Psoas muscle (tissue), 7 donors: ENCODE measurements at regions not wholly inside any gene's neighbourhood (a gene's known extent, or its start where the extent isn't known, plus 50 kb on each side); places are given as distances from the start of the nearest gene placed in this dataset.

Experiments
- ATAC-seq, 4 donors: fragments of 200-7000 bp; cut with Tn5 transposase; one replicate each; pipeline ENCODE4 v1.9.1; 2020; ENCODE audit warnings: moderate library complexity in 3 of 4, mild to moderate bottlenecking in 2 of 4
- DNase-seq, 2 donors: peaks; one replicate each; pipeline ENCODE4 v3.0.0-alpha.2; 2020
- H3K27ac ChIP-seq: fragments of 200-600 bp; one replicate; pipeline ENCODE4 v1.8.0; 2022
- H3K27me3 ChIP-seq, 3 donors: fragments of 200-600 bp in 1 of 3; one replicate each; pipeline versions ENCODE4 v1.6.1 to v1.8.0; 2013 to 2022; ENCODE audit warnings: low read length in 2 of 3, mild to moderate bottlenecking in 2 of 3, moderate library complexity in 1 of 3; ENCODE audit not compliant: insufficient read depth in 3 of 3
- H3K36me3 ChIP-seq, 2 donors: fragments of 200-600 bp in 1 of 2; one replicate each; pipeline versions ENCODE4 v1.6.1 to v1.8.0; 2013 to 2022; ENCODE audit warnings: low read depth in 1 of 2, mild to moderate bottlenecking in 1 of 2, moderate library complexity in 1 of 2; ENCODE audit not compliant: insufficient read depth in 1 of 2
- H3K4me1 ChIP-seq: fragments of 200-600 bp; one replicate; pipeline ENCODE4 v1.8.0; 2022
- H3K4me3 ChIP-seq: fragments of 200-600 bp; one replicate; pipeline ENCODE4 v1.8.0; 2022; ENCODE audit warnings: mild to moderate bottlenecking
- H3K9me3 ChIP-seq: fragments of 200-600 bp; one replicate; pipeline ENCODE4 v1.8.0; 2022
- WGBS, 3 donors: extraction: QIAGEN DNeasy Blood & Tissue Kit; methylation state at CpG; one replicate each; pipeline versions ENCODE4 v1.1.6 to v1.1.7; 2013; 5-methylcytosine and 5-hydroxymethylcytosine counted together
- intact Hi-C, 2 donors: fragments of 100-400 bp; cut with DNase I; formaldehyde crosslinking; loops; one replicate each; pipeline versions ENCODE4 v1.11.0 to v1.14.2; 2022
- TF ChIP-seq, protein P1 (sequence below): fragments of 200-600 bp; IDR thresholded peaks from one replicate; pipeline ENCODE4 v1.8.0; 2022; ENCODE audit warnings: antibody characterized with exemption
- donor health status: healthy with polysubstance abuse.
- donor health status: DM: no; HTN: no; CAD: no; lungs with moderate emphysema.
- donor health status: Bipolar disorder and iron deficiency.
- donor health status: healthy.
- donor health status: DM: yes; HTN: yes; CAD: no.
- donor health status: DM: no; HTN: no; CAD: no.
- donor health status: DM: yes; HTN: yes; CAD: no.

DNA sequence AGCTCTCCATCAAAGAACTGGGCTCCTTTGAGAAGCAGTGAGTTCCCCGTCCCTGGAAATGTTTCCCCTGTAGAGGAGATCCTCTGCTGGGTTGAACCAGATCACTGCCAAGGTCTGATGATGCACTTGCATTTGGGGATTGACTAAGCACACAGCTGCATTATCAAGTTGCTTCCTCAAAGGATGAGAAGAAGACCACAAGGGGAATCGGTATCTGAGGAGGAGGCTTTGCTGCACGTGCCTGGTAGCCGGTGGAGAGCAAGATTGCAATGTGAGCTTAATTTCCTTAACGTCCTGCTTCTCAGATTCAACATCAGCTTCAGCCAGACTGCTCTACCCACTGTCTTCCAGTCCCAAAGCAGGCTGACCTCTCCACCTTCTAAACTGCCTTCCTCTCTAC, 128.8 kb upstream of the STMND1 start:
- WGBS, 3 donors, result 62 to 66% (median 65%) methylated on average over 5 of the region's 5 CpGs
- Histone ChIP-seq H3K27ac (no peak overlapping the region), H3K4me3 (no peak overlapping the region), H3K27me3 (peaks cover 0 to 11% (median 5%) of the 10 kb centered on the region in 3 donors), H3K36me3 (no peaks in the 10 kb centered on the region), H3K9me3 (no peaks in the 10 kb centered on the region), H3K4me1 (no peaks in the 10 kb centered on the region)
- intact Hi-C loops, result no loop called here
- TF ChIP-seq, protein P1, sequence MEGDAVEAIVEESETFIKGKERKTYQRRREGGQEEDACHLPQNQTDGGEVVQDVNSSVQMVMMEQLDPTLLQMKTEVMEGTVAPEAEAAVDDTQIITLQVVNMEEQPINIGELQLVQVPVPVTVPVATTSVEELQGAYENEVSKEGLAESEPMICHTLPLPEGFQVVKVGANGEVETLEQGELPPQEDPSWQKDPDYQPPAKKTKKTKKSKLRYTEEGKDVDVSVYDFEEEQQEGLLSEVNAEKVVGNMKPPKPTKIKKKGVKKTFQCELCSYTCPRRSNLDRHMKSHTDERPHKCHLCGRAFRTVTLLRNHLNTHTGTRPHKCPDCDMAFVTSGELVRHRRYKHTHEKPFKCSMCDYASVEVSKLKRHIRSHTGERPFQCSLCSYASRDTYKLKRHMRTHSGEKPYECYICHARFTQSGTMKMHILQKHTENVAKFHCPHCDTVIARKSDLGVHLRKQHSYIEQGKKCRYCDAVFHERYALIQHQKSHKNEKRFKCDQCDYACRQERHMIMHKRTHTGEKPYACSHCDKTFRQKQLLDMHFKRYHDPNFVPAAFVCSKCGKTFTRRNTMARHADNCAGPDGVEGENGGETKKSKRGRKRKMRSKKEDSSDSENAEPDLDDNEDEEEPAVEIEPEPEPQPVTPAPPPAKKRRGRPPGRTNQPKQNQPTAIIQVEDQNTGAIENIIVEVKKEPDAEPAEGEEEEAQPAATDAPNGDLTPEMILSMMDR, result no peak
- ATAC-seq (no peak), DNase-seq (no peak)

DNA sequence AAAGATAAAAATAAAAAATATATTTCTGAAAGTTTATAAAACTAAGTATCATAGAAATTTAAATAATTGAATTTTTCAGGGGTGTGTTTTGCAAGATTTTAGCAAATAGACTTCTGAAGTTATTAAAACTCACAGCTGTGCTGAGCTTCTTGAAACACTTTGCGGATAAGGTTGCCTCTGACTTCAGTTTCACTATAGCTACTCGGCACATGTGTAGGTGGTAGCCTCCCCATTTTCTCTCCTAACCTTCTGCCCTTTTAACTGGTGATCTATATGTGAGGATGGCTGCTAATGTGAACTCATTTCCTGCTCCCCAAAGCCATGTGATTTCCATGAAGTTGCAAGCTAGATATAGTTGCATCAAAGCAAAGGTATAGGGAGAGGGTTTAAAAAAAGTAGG, 129.3 kb upstream of the STMND1 start:
- no peak for ATAC-seq
- no peak overlapping the region for H3K27ac ChIP-seq
- H3K4me1 ChIP-seq, result no peaks in the 10 kb centered on the region
- H3K36me3 ChIP-seq, result no peaks in the 10 kb centered on the region
- H3K27me3 ChIP-seq, result peaks cover 0 to 11% (median 5%) of the 10 kb centered on the region in 3 donors
- 91 to 96% (median 93%) methylated on average over 2 of the region's 2 CpGs for WGBS, 3 donors
- no peak overlapping the region for H3K4me3 ChIP-seq
- intact Hi-C loops, result no loop called here
- no peaks in the 10 kb centered on the region for H3K9me3 ChIP-seq
- TF ChIP-seq, protein P1, result no peak
- DNase-seq, result no peak

DNA sequence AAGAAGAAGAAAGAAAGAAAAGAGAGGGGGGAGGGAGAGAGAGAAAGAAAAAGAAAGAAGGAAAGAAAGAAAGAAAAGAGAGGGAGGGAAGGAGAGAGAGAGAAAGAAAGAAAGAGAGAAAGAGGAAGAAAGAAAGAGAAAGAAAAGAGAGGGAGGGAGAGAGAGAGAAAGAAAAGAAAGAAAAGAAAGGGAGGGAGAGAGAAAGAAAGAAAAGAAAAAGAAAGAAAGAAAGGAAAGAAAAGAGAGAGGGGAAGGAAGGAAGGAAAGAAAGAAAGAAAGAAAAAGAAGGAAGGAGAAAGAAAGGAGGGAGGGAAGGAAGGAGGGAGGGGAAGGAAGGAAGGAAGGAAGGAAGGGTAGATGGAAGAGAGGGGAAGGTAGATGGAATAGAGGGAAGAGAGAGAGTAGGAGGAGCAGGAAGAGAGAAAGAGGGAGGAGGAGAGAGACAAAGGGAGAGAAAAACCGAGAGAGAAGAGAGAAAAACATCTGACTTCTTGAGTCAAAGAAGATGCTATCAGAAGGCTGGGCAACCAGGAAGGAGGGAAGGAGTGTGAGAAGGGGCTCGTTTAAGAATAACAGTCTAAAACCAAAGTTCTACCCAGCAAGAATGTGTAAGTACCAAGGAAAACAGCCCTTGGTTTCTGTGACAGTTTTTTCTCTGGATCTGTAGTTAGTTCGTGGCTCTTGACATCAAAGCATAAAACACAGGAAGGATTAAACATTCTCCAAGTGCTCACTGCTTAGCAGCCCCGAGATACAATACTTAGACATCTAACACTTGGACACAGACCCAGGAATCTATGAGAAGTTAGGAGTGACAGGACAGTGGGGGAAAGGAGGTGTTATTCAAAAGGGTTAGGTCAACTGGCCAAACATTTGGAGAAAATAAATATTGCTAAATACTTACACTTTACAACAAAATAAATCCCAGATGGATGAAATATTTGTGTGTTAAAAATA, 131.9 kb upstream of the STMND1 start:
- 35 to 41% (median 37%) methylated on average over 4 of the region's 4 CpGs for WGBS, 3 donors
- Histone ChIP-seq H3K9me3 (no peaks in the 10 kb centered on the region), H3K36me3 (no peaks in the 10 kb centered on the region), H3K4me3 (no peak overlapping the region), H3K27ac (no peak overlapping the region), H3K4me1 (no peaks in the 10 kb centered on the region), H3K27me3 (peaks cover 0 to 11% (median 5%) of the 10 kb centered on the region in 3 donors)
- TF ChIP-seq, protein P1, result no peak
- no peak for ATAC-seq
- intact Hi-C loops, result loop anchor here in 1 of 2 donors (10.0 kb wide), 2 partner anchors 465 to 635 kb away; no protein-coding TSS in a partner anchor
- no peak for DNase-seq

DNA sequence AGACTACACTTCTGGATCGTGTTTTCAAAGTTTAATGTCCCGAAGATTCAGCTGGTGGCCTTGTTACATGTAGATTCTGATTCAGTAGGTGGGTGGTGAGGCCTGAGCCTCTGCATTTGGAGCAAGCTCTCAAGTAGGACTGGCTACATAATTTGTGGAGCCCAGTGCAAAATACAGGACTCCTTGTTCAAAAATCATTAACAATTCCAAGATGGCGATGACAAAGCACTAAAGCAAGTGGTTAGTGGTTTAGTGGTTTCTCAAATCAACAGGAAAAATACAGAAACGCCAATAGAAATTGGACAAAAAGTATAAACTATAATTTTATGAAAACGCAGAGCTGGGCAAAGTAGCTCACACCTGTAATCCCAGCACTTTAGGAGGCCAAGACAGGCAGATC, 133.7 kb upstream of the STMND1 start:
- Histone ChIP-seq H3K4me3 (no peak overlapping the region), H3K36me3 (no peaks in the 10 kb centered on the region), H3K9me3 (no peaks in the 10 kb centered on the region), H3K4me1 (peaks cover 6% of the 10 kb centered on the region), H3K27me3 (peaks cover 0 to 5% (median 1%) of the 10 kb centered on the region in 3 donors), H3K27ac (no peak overlapping the region)
- WGBS, 3 donors, result 94% methylated on average over 5 of the region's 5 CpGs
- DNase-seq (no peak), ATAC-seq (no peak)
- TF ChIP-seq, protein P1, result no peak
- intact Hi-C loops, result loop anchor here in 1 of 2 donors (10.0 kb wide), 2 partner anchors 463 to 633 kb away; no protein-coding TSS in a partner anchor
